GM18505 (cell line): ENCODE measurements at regions not wholly inside any gene's neighbourhood (a gene's known extent, or its start where the extent isn't known, plus 50 kb on each side); places are given as distances from the start of the nearest gene placed in this dataset.

Experiments used
- ATAC-seq: cut with Tn5 transposase; IDR thresholded peaks from one replicate; pipeline ENCODE4 v1.9.1; 2021; ENCODE audit not compliant: unreplicated experiment
- POLR2A ChIP-seq: IDR thresholded peaks from 4 replicates; pipeline ENCODE4 v1.6.1; 2011; ENCODE audit warnings: borderline replicate concordance; ENCODE audit not compliant: insufficient read depth, insufficient read length; ENCODE audit errors: extremely low read depth

- TF ChIP-seq POLR2A = no peak
- ATAC-seq = no peak
Observed at GRCh38 chr7:69130396-69130795, 467.9 kb upstream of the AUTS2 start.

- no peak for ATAC-seq
- TF ChIP-seq POLR2A = no peak
Observed at GRCh38 chr7:69134316-69134715, 464.0 kb upstream of the AUTS2 start.

GRCh38 chr7:69147631-69148030 lies 450.6 kb upstream of the AUTS2 start:
- no peak for ATAC-seq

GRCh38 chr7:69149804-69150782 lies 448.2 kb upstream of the AUTS2 start:
- no peak for ATAC-seq

More at GRCh38 chr7:69147631-69148030, 450.6 kb upstream of the AUTS2 start:
- no peak for TF ChIP-seq POLR2A

GRCh38 chr7:69162326-69162725 lies 435.9 kb upstream of the AUTS2 start:
- no peak for TF ChIP-seq POLR2A

More at GRCh38 chr7:69149804-69150782, 448.2 kb upstream of the AUTS2 start:
- no peak for TF ChIP-seq POLR2A

GRCh38 chr7:69162931-69163670 lies 435.2 kb upstream of the AUTS2 start:
- TF ChIP-seq POLR2A = no peak

More at GRCh38 chr7:69162326-69162725, 435.9 kb upstream of the AUTS2 start:
- no peak for ATAC-seq

GRCh38 chr7:69166979-69167516 lies 431.2 kb upstream of the AUTS2 start:
- TF ChIP-seq POLR2A = no peak
- ATAC-seq = no peak

More at GRCh38 chr7:69162931-69163670, 435.2 kb upstream of the AUTS2 start:
- no peak for ATAC-seq

GRCh38 chr7:69169386-69169785 lies 428.9 kb upstream of the AUTS2 start:
- no peak for ATAC-seq

GRCh38 chr7:69172357-69173077 lies 425.8 kb upstream of the AUTS2 start:
- no peak for ATAC-seq
- no peak for TF ChIP-seq POLR2A

More at GRCh38 chr7:69169386-69169785, 428.9 kb upstream of the AUTS2 start:
- no peak for TF ChIP-seq POLR2A

- no peak for ATAC-seq
- no peak for TF ChIP-seq POLR2A
Observed at GRCh38 chr7:69173341-69173740, 424.9 kb upstream of the AUTS2 start.

GRCh38 chr7:69173846-69174245 lies 424.4 kb upstream of the AUTS2 start:
- TF ChIP-seq POLR2A = no peak
- no peak for ATAC-seq

GRCh38 chr7:69176841-69177240 lies 421.4 kb upstream of the AUTS2 start:
- TF ChIP-seq POLR2A = no peak
- no peak for ATAC-seq
